HUES48 (cell line): ENCODE measurements at regions not wholly inside any gene's neighbourhood (a gene's known extent, or its start where the extent isn't known, plus 50 kb on each side); places are given as distances from the start of the nearest gene placed in this dataset.
"Not testable (repeated sequence)": the region's sequence is repeated elsewhere in the genome, so short reads cannot be mapped to it uniquely, and the experiment has no call there.

Experiments used
- H3K27ac ChIP-seq: one replicate; pipeline ENCODE4 v1.7.0; 2013; ENCODE audit warnings: low read depth, low read length, inconsistent platforms
- H3K27me3 ChIP-seq: 2 replicates; pipeline ENCODE4 v1.6.1; 2013; ENCODE audit warnings: mild to moderate bottlenecking, low read length; ENCODE audit not compliant: control insufficient read depth, insufficient read depth
- H3K36me3 ChIP-seq: 2 replicates; pipeline ENCODE4 v1.6.1; 2013; ENCODE audit warnings: low read length; ENCODE audit not compliant: control insufficient read depth, insufficient read depth
- H3K4me1 ChIP-seq: 2 replicates; pipeline ENCODE4 v1.6.1; 2013; ENCODE audit warnings: mild to moderate bottlenecking, low read length; ENCODE audit not compliant: control insufficient read depth, insufficient read depth
- H3K4me3 ChIP-seq: 2 replicates; pipeline ENCODE4 v1.5.1; 2013; ENCODE audit warnings: mild to moderate bottlenecking, low read depth, low read length
- H3K9ac ChIP-seq: 2 replicates; pipeline ENCODE4 v1.6.1; 2013; ENCODE audit warnings: mild to moderate bottlenecking, low read depth, low read length, moderate library complexity
- H3K9me3 ChIP-seq: 2 replicates; pipeline ENCODE4 v1.6.1; 2013; ENCODE audit warnings: low read length; ENCODE audit not compliant: control insufficient read depth, insufficient read depth

DNA sequence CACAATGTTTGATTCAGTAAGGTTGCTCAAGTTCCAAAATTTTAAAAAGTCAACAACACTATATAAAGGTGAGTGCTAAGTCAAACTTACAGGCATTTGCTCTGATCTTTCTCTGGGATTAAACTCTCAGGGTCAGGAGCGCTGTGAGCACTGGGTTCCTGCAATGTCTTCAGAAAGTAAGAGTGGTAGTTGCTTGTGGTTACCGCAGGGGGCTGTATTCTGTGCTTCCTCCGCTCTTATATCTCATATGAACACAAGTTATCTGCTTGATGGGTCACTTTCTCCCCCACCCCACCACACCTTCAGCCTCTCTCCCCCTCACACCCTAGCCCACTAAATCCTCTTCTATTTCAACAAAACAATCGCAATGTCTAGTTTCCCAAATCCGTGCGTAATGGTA is 116.4 kb upstream of the IGSF1 start:
- Histone ChIP-seq H3K27ac (no peak overlapping the region), H3K27me3 (no peaks in the 10 kb centered on the region), H3K4me1 (peaks cover 14% of the 10 kb centered on the region), H3K9me3 (no peaks in the 10 kb centered on the region), H3K9ac (no peak overlapping the region), H3K36me3 (no peaks in the 10 kb centered on the region), H3K4me3 (no peak overlapping the region)

DNA sequence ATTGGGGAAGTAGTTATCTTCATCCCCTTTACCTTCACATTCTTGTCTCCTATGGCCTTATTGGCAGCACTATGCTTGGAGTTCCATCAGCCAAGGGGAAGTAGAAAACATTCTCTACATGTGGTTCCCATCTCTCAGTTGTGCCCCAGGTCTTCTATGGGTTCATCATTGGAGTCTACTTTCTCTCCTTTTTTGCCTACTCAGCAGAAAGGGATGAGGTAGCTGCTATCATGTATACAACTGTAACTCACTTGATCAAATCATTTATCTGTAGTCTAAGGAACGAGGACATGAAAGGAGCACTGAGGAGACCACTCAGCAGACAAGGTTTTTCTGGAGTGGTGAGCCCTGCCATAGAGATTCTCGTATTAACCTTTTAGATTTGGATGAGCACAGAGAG is 119.0 kb upstream of the OR13H1 start:
- H3K36me3 ChIP-seq, result no peaks in the 10 kb centered on the region
- no peak overlapping the region for H3K9ac ChIP-seq
- no peak overlapping the region for H3K4me3 ChIP-seq
- H3K27me3 ChIP-seq, result no peaks in the 10 kb centered on the region
- H3K9me3 ChIP-seq, result no peaks in the 10 kb centered on the region
- no peak overlapping the region for H3K27ac ChIP-seq
- no peaks in the 10 kb centered on the region for H3K4me1 ChIP-seq

DNA sequence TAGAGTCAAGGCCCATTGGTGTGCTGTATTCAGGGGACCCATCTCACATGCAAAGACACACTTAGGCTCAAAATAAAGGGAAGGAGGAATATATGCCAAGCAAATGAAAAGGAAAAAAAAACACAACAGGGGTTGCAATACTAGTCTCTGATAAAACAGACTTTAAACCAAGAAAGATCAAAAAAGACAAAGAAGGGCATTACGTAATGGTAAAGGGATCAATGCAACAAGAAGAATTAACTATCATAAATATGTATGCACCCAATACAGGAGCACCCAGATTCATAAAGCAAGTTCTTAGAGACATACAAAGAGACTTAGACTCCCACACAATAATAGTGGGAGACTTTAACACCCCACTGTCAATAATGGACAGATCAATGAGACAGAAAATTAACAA is 113.4 kb upstream of the OR13H1 start:
- not testable (repeated sequence) for H3K27ac ChIP-seq, H3K27me3 ChIP-seq, H3K4me1 ChIP-seq, H3K36me3 ChIP-seq, H3K4me3 ChIP-seq, H3K9me3 ChIP-seq, H3K9ac ChIP-seq

DNA sequence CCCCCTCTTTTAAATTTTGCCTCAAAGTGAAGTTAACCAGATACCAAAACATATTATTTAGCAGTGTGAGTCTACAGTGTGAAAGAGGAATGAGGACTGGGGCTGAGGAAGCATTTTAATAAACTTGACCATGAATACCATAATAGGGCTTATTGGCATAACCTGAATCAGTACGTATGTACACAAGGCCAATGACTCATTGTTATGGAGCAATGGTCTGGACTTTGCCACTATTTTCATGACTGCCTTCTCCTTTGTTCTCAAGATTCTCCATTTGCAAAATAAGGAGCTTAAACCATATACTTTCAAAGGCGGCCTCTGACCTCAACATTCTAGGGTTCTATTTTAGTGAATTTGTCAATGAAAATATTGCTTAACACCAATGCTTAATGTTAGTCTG is 102.8 kb upstream of the OR13H1 start:
- Histone ChIP-seq H3K27me3 (no peaks in the 10 kb centered on the region; the same call in none of the 2 replicates), H3K4me3 (no peak overlapping the region), H3K4me1 (peaks cover 15% of the 10 kb centered on the region)

DNA sequence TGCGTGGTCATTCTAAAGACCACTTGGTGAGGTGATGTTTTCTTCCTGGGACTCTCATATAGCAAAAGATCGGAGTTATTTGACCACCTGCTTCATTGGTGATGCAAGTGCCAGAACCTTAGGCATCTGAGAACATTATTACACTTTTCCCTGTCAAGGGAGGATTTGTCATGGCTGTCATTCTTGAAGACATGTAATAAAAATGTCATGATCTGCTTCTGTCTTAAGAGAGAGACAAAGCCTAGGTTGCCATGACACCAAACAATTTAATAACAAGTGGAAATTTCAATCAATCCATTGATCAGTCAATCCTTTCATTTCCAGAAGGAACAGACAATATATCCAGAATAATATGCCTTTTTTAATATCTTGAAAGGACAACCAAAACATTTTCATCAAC is 97.9 kb upstream of the OR13H1 start:
- Histone ChIP-seq H3K9ac (no peak overlapping the region), H3K27me3 (no peaks in the 10 kb centered on the region; the same call in none of the 2 replicates), H3K9me3 (no peaks in the 10 kb centered on the region), H3K4me1 (peaks cover 13% of the 10 kb centered on the region), H3K36me3 (no peaks in the 10 kb centered on the region), H3K27ac (no peak overlapping the region), H3K4me3 (no peak overlapping the region)

More for the DNA sequence above, 102.8 kb upstream of the OR13H1 start:
- Histone ChIP-seq H3K36me3 (no peaks in the 10 kb centered on the region), H3K9ac (no peak overlapping the region), H3K9me3 (no peaks in the 10 kb centered on the region), H3K27ac (no peak overlapping the region)

DNA sequence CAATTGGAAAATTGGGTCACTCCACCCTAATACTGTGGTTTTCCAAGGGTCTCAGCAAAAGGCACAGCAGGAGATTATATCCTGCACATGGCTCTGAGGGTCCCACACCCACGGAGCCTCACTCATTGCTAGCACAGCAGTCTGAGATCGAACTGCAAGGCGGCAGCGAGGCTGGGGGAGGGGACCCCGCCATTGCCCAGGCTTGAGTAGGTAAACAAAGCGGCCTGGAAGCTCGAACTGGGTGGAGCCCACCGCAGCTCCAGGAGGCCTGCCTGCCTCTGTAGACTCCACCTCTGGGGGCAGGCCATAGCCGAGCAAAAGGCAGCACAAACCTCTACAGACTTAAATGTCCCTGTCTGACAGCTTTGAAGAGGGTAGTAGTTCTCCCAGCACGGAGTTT is 82.0 kb upstream of the OR13H1 start:
- H3K27me3 ChIP-seq, H3K9ac ChIP-seq, H3K9me3 ChIP-seq, H3K4me1 ChIP-seq, H3K27ac ChIP-seq, H3K36me3 ChIP-seq, H3K4me3 ChIP-seq: not testable (repeated sequence)

DNA sequence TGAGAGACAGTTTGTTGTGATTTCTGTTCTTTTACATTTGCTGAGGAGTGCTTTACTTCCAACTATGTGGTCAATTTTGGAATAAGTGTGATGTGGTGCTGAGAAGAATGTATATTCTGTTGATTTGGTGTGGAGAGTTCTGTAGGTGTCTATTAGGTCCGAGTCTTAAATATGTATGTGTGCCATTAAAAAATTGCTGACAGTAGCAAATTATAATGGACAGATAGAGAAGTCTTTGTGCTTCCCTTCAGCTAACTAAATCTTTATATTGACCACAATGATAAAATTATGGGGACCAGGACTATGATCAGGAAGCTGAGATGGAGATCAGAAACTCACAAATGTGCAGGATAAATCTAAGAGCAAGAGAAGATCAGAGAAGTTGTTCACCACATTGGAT is 70.1 kb upstream of the OR13H1 start:
- H3K9ac ChIP-seq, H3K36me3 ChIP-seq, H3K27me3 ChIP-seq, H3K4me3 ChIP-seq, H3K27ac ChIP-seq, H3K9me3 ChIP-seq: not testable (repeated sequence)
- peaks cover 32% of the 10 kb centered on the region for H3K4me1 ChIP-seq

DNA sequence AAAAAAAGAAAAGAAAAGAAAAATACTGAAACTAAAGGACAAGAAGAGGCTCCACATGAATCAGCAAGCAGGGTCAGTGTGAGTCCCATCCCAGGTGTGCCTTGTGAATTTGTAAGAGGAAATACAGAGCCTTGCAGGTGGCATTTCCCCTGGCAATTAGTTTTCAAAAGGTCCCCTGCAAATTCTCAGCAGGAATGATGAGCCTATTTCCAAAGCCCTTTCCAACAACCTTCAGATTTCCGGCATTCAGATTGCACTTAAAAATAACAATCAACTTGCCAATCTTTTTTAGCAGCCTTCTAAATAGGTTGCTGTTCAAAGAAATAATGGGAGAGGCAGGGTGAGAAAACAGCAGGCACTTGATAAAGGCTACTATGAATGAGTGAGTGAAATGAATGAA is 66.4 kb upstream of the OR13H1 start:
- Histone ChIP-seq H3K4me1 (peaks cover 32% of the 10 kb centered on the region), H3K9me3 (peaks cover 41% of the 10 kb centered on the region), H3K9ac (no peak overlapping the region), H3K27me3 (no peaks in the 10 kb centered on the region; the same call in 1 of the 2 replicates), H3K4me3 (no peak overlapping the region), H3K27ac (peak overlapping the region; percentile 82), H3K36me3 (peaks cover 5% of the 10 kb centered on the region; the same call in 1 of the 2 replicates)
